CD1c-positive myeloid dendritic cell (primary cell): ENCODE measurements at regions not wholly inside any gene's neighbourhood (a gene's known extent, or its start where the extent isn't known, plus 50 kb on each side); places are given as distances from the start of the nearest gene placed in this dataset.
"Not testable (repeated sequence)": the region's sequence is repeated elsewhere in the genome, so short reads cannot be mapped to it uniquely, and the experiment has no call there.

Source experiments
- DNase-seq: peaks from one replicate; pipeline ENCODE4 v3.0.0-alpha.2; 2016; ENCODE audit errors: extremely low spot score

GRCh38 chr3:106075731-106076130 is 206.9 kb upstream of the CBLB start:
- DNase-seq, result not testable (repeated sequence)

DNA sequence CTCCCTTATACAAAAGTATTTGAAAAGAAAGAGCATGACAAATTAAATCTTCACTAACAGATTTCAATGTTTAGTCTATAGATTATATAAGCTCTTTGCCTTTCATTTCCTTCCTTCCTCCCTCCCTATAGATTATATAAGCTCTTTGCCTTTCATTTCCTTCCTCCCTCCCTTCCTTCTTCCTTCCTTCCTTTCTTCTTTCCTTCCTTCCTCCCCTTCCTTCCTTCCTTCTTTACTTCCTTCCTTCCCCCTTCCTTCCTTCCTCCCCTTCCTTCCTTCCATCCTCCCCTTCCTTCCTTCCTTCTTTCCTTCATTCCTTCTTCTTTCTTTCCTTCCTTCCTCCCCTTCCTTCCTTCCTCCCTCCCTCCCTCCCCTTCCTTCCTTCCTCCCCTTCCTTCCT is 209.8 kb upstream of the CBLB start:
- DNase-seq, result no peak

DNA sequence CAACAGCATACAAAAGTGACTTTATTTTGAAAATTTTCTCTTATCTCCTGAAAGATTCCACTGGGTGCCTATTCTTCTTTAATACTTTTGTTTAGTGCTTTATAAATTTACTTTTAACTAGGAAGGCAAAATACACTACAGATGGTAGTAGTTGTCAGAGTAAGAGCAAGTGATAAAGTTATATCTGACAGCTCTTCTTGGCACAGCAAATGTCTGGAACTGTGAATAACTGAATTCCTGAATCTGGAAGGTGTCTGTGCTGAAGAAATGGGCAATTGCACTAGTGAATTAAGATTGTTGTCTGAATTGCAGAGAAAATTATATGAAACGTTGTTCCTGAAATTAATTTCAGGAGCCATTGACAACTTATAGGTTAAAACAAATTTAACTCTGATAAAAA is 213.8 kb upstream of the CBLB start:
- no peak for DNase-seq

GRCh38 chr3:106083207-106083606 is 214.4 kb upstream of the CBLB start:
- no peak for DNase-seq

- DNase-seq, result no peak
These were observed 215.0 kb upstream of the CBLB start for GRCh38 chr3:106083854-106084253.

GRCh38 chr3:106086038-106086437 is 217.2 kb upstream of the CBLB start:
- DNase-seq, result no peak

DNA sequence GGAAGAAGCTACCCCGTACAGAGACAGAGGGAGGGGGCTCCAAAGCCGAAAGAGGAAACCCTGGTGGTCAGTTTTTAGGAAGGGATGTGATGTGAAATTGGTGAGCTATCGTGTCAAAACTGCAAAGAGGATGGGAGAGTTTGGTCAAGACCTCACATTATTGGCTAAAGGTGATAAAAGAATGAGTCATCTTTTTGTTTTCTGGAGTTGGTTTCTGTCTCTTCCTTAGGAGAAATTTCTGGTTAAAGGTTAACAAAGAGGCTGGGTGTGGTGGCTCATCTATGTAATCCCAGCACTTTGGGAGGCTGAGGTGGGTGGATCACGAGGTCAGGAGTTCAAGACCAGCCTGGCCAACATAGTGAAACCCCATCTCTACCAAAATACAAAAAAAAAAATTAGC is 217.8 kb upstream of the CBLB start:
- no peak for DNase-seq

GRCh38 chr3:106088304-106088703 is 219.5 kb upstream of the CBLB start:
- no peak for DNase-seq

GRCh38 chr3:106088899-106089298 is 220.1 kb upstream of the CBLB start:
- no peak for DNase-seq

GRCh38 chr3:106089806-106090205 is 221.0 kb upstream of the CBLB start:
- DNase-seq, result no peak

DNA sequence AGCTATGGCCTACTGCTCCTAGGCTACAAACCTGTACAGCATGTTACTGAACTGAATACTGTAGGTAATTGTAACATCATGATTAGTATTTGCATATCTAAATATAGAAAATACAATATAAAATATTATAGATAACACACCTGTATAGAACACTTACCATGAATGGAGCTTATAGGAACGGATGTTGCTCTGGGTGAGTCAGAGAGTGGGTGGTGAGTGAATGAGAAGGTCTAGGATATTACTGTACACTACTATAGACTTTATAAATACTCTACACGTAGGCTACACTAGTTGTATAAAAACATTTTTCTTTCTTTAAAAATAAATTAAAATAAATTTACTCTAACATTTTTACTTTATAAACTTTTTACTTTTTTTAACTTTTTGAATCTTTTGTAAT is 224.0 kb upstream of the CBLB start:
- DNase-seq, result no peak

DNA sequence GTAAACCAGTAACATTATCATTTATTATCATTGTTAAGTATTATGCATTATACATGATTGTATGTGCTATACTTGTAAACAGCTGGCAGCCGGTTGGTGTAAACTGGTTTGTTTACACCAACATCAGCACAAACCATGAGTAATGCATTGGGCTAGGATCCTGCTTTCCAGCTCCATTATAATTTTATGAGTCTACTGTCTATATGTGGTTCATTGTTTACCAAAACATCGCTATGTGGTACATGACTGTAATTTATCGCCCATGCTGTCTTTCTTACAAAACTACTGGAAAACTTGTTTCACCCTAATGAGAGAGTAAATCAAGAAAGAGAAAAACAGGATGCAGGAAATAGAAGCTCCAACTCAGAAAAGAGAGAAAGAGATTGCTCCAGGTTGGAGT is 224.8 kb upstream of the CBLB start:
- no peak for DNase-seq

- DNase-seq, result no peak
These were observed 229.1 kb upstream of the CBLB start for GRCh38 chr3:106097817-106098435.

DNA sequence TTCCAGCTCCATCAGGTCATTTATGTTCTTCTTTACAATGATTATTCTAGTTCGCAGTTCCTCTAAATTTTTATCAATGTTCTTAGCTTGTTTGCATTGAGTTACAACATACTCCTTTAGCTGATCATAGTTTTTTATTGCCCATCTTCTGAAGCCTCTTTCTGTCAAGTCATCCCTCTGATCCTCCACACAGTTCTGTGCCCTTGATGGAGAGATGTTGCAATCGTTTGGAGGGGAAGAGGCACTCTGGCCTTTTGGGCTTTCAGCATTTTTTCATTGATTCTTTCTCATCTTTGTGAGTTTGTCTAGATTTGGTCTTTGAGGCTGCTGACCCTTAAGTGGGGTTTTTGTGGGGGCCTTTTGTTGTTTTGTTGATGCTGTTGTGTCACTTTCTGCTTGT is 234.6 kb upstream of the CBLB start:
- DNase-seq, result no peak

DNA sequence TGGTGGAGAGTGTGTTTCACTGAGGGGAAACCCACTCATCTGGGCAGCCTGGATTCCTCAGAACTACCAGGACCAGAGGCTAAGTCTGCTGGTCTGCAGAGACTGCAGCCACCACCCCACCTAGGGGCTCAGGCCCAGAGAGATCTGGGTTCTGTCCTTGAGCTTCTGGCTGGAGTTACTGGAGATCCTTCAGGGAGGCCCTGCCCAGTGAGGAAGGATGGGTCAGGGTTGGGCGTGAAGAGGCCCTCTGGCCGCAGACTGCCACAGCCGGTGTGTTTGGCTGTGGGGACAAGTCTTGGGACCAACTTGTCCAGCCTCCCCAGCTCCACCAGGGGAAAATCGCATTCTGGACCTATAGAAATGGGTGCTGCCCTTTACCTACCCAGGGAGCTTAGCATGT is 235.3 kb upstream of the CBLB start:
- DNase-seq, result no peak

GRCh38 chr3:106108925-106109324 is 240.1 kb upstream of the CBLB start:
- no peak for DNase-seq

- not testable (repeated sequence) for DNase-seq
These were observed 243.7 kb upstream of the CBLB start for GRCh38 chr3:106112561-106112960.

DNA sequence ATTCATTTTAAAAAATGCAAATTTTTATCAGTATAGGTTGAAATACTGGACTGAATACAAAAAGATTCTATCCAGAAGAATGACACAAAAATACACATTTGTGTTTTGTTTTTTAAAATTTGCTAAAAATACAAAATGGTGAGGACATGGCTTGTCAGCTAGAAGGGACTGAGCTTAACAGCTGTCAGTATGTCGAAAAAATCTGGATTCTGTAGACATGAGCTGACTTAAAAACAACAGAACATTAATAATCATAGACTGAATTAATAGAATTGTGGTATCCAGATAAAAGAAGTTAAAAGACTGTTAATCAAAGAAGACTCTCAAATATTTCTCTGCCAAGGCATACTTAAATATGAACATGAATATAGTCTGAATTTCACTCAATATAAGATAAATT is 244.9 kb upstream of the CBLB start:
- DNase-seq, result no peak

DNA sequence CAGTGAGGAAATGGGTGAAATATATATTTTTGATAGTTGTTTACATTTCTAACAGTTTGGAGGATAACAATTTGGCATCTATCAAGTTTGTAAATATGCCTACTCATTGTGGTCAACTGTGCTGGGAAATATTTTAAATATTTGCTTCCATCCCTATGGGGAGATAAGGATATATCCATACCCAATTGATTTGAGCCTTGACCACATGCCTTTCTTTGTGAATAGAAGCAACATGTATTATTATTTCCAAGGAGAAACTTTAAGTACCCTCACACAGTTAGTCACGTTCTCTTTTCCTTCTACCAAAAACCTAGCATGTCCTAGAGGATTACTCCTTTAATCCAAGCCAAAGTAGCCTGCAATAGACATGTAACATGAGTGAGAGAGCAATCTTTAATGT is 245.4 kb upstream of the CBLB start:
- DNase-seq, result no peak

DNA sequence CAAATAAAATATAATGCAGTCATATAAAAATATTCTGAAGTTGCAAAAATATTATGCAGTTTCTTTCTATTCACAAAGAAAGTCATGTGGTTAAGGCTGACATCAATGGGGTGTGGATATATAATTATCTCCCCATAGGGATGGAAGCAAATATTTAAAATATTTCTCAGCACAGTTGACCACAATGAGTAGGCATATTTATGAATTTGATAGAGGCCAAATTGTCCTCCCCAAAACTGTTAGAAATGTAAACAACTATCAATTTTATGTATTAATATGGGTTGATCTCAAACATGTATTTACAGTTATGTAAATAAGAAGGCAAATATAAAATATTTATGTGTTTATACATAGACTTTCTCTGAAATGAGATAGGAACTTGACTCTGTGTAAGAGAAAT is 246.0 kb upstream of the CBLB start:
- DNase-seq, result no peak

GRCh38 chr3:106115557-106115956 is 246.7 kb upstream of the CBLB start:
- DNase-seq, result no peak

GRCh38 chr3:106116733-106117489 is 248.1 kb upstream of the CBLB start:
- DNase-seq, result no peak

DNA sequence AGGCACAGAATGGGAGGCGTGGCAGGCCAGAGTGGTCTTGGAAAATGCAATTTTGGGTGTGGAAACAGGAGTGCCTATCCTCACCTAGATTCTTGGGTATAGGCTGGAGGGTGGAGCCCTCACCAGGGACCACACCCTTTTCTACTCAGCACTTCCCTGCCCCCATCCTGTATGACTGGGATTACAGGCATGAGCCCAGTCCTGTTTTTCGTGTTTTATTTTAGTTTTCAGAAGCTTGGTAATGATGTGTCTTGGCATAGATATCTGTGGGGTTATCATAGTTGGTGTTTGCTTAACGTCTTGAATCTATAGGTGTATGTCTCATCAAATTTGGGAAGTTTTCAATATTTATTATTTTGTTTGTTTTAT is 248.7 kb upstream of the CBLB start:
- DNase-seq, result no peak

- DNase-seq, result peak; percentile 65
These were observed 250.8 kb upstream of the CBLB start for GRCh38 chr3:106119614-106120082.
